GM19395 (cell line): ENCODE measurements at regions not wholly inside any gene's neighbourhood (a gene's known extent, or its start where the extent isn't known, plus 50 kb on each side); places are given as distances from the start of the nearest gene placed in this dataset.

Source experiments
- ATAC-seq: cut with Tn5 transposase; IDR thresholded peaks from one replicate; pipeline ENCODE4 v1.9.1; 2021; ENCODE audit warnings: mild to moderate bottlenecking, moderate library complexity; ENCODE audit not compliant: unreplicated experiment

- ATAC-seq, result no peak
These were observed 750.7 kb upstream of the GCFC2 start for GRCh38 chr2:76461431-76461830.

DNA sequence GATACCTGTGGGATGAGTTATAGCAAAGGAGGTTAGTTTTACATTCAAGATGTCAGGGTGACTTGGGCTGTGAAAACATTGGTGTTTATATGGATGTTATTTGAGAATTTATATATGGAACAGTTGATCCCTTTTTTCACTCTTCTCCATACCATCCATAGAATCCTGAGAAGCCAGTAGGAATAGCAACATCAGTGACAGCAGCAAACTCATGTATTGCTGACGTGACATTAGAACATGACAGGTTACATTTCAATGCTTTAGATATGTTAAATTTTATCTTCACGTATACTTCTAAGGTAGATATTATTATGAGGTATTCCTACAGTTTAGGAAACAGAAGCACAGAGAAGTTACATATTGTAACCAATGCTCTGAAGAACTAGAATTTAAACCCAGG lies 745.2 kb upstream of the GCFC2 start:
- ATAC-seq, result no peak

DNA sequence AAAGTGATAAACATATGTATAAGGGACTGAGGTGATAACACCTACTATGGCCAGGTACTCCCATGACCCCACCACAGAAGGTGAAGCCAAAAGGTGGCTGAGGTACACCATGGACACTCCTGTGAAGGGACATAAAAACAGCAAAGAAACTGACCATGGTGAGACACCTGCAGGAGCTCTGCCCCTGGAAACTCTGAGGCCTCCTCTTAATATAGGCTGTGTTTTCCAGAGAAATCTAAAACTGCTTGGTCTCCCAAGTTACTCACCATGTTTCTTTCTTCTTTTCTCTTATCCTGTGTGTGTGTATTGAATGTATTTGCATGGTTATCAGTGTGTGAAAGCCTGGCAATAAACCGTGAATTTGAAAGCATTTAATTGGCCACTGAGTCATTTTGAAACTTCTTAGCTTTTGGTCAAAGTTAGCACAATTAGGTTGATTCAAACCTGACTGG lies 739.3 kb upstream of the GCFC2 start:
- ATAC-seq, result peak; percentile 76

- ATAC-seq, result no peak
These were observed 738.2 kb upstream of the GCFC2 start for GRCh38 chr2:76448956-76449355.

DNA sequence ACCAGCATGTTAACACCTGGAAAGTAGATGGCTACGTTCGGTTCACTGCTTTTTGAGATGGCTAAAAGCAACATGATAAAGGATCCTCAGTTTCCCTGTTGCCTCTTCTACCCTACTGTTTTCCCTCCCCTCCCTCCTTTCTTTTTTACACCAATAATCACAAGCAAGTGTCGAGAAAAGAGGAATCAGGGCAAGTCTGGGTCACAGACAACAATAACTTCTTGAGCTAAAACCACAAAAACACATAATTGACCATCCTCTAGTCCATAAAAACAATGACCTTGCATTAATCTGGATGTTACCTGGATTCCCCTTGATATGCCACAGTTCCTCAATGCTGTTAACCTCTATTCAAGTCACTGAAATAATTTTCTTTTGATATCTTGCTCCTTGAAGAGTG lies 736.6 kb upstream of the GCFC2 start:
- ATAC-seq, result no peak

GRCh38 chr2:76446872-76447271 lies 736.2 kb upstream of the GCFC2 start:
- no peak for ATAC-seq

DNA sequence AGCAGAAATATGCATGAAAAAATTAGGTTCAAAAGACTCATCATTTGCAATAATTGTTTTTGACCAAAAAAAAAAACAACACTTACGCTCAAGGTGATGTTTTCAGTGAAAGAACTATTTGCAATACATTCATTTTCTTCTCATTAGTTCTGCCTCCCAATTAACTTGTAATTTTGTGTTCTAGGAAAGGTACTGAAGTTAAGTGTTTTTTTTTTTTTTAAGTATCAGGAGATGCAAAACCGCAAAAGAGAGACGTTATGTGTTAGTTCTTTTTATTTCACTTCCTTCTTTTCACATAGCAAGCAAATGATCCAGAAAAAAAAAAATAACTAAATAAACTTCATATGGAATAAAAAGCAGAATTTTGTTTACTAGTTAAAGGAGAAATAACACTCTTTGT lies 735.2 kb upstream of the GCFC2 start:
- ATAC-seq, result no peak

DNA sequence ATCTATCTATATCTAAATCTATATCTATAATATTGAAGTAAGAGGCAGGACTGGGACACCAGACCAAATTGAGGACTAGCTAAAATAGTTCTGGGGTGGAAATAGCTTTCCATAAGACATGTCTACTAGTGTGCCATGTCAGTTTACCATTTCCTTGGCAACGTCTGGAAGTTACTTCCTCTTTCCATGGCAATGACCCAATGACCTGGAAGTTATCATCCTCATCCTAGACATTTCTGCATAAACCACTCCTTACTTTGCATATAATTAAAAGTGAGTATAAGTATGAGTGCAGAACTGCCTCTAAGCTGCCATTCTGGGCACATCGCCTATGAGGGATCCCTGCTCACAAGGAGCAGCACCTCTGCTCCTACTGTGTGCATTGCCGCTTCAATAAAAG lies 734.0 kb upstream of the GCFC2 start:
- ATAC-seq, result no peak

DNA sequence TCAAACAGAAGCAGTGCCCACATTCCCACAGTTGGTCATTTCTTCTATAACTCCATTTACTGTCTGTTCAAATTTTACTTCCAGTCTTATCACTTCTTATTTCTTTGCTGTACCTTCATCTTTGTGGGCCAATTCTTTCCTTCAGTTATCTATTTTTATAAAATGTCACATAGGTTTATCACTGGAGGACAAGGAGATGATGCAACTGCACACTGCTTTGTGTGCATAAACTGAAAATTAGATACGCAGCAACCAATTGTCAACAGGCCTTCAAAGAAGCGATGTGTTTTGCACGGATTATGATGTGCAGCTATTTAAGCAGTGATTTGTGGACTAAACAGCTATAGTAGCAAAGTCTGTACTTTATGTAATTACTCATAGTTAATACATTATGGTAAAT lies 726.8 kb upstream of the GCFC2 start:
- ATAC-seq, result no peak

- no peak for ATAC-seq
These were observed 718.7 kb upstream of the GCFC2 start for GRCh38 chr2:76429374-76429773.

- ATAC-seq, result no peak
These were observed 716.7 kb upstream of the GCFC2 start for GRCh38 chr2:76427452-76427851.

GRCh38 chr2:76415821-76416220 lies 705.1 kb upstream of the GCFC2 start:
- ATAC-seq, result no peak

DNA sequence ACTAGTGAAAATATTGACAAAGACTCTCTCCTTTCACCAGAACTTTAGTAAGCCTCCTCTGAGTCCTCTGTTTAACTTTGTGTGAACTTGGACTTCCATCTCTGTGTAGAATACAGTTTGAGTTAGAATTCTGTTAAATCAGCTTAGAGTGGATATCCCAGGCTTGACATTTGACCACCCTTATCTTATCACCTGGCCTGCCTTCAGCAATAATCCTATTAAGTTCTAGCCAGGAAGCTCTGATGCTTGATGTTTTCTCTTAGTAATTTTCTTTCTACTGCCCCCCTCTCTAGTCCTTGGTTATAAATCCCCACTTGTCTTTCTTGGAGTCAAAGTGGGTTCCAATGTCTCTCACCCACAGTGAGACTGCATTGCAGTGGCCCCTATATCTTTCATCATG lies 702.7 kb upstream of the GCFC2 start:
- ATAC-seq, result no peak

DNA sequence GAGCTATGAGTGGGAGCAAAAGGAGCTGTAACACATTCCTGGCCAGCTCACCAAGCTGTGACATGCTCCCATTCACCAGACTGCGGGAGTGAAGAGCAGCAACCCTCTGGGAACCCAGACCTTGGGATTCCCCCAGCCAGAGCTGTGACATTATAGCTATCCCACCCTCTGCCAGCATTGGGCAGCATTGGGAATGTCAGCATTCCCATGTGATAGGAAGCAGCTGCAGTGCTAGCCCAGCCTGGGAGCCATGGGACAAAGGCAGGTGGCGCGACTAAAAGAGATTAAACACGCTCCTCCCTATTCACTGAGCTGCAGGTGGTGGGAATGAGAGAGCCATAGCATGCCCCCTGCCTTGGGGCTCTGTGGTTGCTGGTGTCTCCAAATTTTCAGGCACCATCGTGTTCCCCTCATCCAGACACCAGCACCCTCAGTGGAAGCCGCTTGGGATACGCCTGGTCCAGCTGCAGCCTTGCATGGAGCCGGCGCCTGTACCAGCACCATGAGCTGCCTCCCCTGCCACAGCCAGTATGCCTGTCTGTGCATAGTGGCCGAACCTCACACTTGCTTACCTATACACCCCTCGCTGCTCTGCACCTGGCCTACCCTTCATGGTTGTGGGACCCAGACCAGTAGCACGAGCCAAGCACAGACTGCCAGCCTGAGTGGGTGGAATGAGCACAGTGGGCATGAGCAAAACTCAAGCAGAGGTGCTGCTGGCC lies 695.6 kb upstream of the GCFC2 start:
- ATAC-seq, result no peak

DNA sequence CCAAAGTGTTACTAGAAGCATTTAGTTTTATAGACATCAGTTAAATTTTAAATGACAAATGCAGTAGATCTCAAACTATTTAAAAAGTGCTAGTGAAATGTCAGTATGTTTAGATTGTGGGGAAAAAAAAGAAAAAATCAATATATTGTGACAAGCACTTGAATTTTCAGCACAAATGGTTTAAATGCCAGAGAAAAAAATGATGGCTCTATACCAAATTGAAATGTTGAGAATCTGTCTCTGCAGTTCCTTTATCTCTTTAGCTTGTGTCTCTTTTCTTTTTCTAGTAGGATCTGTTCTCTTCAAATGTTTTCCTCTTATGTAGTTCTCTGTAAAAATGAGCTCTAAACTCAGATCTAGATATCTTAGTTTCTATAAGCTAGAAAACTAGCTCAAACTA lies 682.6 kb upstream of the GCFC2 start:
- ATAC-seq, result no peak

GRCh38 chr2:76391678-76392077 lies 681.0 kb upstream of the GCFC2 start:
- no peak for ATAC-seq

- ATAC-seq, result no peak
These were observed 676.6 kb upstream of the GCFC2 start for GRCh38 chr2:76387294-76387693.

DNA sequence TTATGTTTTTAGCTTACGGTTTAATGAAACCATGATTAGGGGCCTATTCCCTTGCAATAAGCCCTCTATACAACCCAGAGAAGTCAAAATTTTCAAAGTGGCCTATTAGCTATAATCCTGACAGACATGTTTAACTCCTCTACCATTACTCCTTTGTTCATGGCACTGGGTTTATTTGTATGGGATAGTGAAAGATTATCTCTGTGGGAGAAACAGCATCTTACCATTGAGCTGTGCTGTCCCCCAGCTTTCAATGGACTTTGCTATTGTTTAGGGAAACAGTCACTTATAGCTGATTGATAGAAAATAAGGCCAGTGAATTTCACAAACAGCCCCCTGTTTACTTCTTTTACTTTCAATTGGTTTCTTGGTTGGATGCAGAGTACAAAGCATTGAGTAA lies 675.2 kb upstream of the GCFC2 start:
- no peak for ATAC-seq

GRCh38 chr2:76381624-76382023 lies 670.9 kb upstream of the GCFC2 start:
- ATAC-seq, result no peak

- no peak for ATAC-seq
These were observed 667.4 kb upstream of the GCFC2 start for GRCh38 chr2:76378140-76378539.

- no peak for ATAC-seq
These were observed 630.7 kb upstream of the GCFC2 start for GRCh38 chr2:76341439-76341838.

- ATAC-seq, result no peak
These were observed 622.2 kb upstream of the GCFC2 start for GRCh38 chr2:76332871-76333270.

DNA sequence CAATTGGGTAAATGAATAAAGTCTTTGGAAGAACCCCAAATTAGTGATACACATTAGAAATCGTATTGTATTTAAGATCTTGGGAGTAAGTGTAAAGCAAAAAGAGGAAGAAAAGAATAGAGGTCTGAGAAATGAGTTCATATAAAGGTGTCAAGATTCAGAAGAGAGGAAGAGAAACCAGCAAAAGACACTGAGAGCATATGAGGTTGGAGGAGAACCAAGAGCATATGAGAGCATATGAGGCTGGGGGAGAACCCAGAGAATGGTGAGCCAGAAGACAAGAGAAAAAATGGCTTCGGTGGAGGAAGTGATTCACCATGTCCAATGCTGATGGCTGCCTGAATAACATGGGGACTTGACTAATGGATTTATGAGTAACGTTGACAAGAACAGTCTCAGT lies 620.1 kb upstream of the GCFC2 start:
- ATAC-seq, result no peak
